HG03039 (cell line): ENCODE measurements at regions not wholly inside any gene's neighbourhood (a gene's known extent, or its start where the extent isn't known, plus 50 kb on each side); places are given as distances from the start of the nearest gene placed in this dataset.
"Not testable (repeated sequence)": the region's sequence is repeated elsewhere in the genome, so short reads cannot be mapped to it uniquely, and the experiment has no call there.

Experiments used
- ATAC-seq: cut with Tn5 transposase; IDR thresholded peaks from one replicate; pipeline ENCODE4 v1.9.1; 2021; ENCODE audit warnings: mild to moderate bottlenecking, moderate library complexity; ENCODE audit not compliant: unreplicated experiment

DNA sequence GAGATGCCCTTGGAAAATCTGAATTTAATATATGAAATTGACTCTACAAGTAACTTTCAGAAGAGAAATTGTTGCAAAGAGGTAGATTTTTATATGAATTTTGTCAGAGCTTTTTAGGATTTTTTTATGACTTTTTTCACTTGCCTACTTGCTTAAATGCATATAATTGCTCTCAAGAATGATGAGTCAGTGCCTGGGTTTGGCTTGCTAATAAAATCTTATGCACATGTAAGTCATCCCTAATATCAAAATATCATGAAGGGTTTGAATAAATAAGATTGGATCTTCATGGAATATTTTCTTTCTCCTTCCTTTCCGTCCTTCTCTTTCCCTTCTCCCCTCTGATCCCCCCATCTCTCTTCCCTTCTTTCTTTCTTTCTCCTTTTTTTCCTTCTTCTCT, 354.1 kb downstream of the TXNL1 start:
- ATAC-seq = no peak

- ATAC-seq = no peak
Measured at GRCh38 chr18:56283316-56283715, 355.1 kb downstream of the TXNL1 start.

GRCh38 chr18:56282234-56283104, 355.9 kb downstream of the TXNL1 start:
- ATAC-seq = no peak

- ATAC-seq = not testable (repeated sequence)
Measured at GRCh38 chr18:56279816-56280215, 358.6 kb downstream of the TXNL1 start.

- ATAC-seq = no peak
Measured at GRCh38 chr18:56278421-56279003, 359.9 kb downstream of the TXNL1 start.

- ATAC-seq = no peak
Measured at GRCh38 chr18:56276466-56276865, 361.9 kb downstream of the TXNL1 start.

DNA sequence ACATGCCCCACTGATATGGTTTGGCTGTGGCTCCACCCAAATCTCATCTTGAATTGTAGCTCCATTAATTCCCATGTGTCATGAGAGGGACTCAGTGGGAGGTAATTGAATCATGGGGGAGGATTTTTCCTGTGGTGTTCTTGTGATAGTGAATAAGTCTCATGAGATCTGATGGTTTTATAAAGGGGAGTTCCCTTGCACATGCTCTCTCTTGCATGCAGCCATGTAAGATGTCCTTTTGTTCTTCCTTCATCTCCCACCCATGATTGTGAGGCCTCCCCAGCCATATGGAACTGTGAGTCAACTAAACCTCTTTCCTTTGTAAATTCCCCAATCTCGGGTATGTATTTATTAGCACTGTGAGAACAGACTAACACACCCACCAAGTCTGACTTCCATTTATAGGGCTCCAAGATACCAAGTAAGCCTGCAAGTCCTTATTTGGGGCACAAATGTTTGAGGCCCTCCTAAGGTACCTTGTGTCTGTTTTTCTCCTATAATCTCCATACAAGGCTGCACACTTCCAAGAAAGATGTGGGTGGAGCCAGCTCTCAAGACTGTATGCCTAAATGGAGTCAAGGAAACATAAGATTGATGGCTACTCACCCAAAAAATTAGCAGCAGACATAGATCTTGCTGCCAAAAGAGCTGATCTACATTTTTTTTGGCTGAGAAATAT, 364.7 kb downstream of the TXNL1 start:
- no peak for ATAC-seq

GRCh38 chr18:56270671-56271250, 367.6 kb downstream of the TXNL1 start:
- ATAC-seq = no peak

DNA sequence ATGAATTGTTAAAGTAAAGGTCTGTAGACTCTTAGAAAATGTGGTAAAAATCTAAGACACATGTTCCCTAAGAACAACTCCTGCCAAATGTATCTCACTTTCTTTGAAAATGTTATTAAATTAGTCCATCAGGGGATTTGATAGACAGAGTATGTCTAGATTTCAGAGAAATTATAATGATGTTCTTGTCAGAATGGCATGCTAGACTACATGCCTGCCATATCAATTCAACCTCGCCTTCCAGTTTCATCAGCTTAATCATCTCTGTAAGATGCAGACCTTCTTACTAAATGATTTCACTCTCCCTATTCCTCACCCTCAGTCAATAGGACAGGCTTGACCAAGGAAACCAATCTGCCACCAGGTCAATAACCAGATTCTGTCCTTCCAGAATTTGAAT, 368.4 kb downstream of the TXNL1 start:
- no peak for ATAC-seq

DNA sequence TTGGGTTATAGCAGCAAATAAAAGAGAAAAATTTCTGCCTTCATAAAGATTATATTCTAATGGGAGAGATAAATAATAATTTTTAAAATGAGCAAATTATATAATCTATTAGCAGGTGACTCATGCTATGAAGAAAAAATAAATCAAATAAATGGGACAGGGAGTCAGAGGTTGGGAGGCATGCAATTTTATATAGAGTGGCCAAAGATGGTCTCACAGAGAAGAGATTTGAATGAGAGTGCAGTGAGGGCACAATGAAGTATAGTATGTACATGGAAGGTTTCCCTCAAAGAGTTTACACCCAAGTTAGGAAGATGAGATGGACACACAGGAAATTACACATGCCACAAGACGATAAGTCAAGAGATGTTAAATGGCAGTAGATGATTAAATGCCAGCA, 369.4 kb downstream of the TXNL1 start:
- ATAC-seq = no peak

DNA sequence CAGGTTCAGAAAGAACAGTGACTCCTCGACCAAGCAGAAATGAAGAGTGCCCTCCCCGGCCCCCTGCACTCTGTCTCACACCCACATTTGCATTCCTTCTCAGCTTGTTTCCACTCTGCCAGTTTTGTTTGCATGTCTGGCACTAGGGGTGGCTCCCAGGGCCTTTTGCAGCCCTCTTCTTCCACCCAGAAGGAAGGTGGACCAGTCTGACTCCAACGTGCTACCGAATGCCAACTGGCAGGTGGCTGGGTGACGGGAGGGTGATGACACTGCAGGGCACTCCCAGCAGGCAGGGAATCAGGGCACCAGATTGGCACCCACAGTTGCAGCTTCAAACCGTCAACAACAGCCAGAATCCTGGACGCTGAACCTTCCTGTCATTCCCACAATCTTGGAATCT, 371.1 kb downstream of the TXNL1 start:
- ATAC-seq = no peak

DNA sequence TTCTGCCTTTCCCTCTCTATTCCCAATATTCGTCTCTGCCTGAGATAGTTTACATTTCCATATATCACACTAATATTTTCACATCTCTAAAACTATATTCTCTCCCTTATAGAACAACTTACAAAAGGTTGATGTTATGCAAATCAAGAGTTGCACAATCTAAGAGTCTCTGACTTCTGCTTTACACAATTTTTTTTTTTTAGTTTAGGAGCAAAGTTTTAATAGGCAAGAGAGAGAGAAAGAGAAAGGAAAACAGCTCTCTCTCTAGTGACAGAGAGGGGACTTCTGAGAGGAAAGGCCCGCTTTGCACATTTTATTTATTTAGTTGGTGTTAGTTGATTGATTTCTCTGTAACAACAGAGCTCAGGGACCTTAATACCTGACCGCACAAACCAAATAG, 380.2 kb downstream of the TXNL1 start:
- no peak for ATAC-seq

DNA sequence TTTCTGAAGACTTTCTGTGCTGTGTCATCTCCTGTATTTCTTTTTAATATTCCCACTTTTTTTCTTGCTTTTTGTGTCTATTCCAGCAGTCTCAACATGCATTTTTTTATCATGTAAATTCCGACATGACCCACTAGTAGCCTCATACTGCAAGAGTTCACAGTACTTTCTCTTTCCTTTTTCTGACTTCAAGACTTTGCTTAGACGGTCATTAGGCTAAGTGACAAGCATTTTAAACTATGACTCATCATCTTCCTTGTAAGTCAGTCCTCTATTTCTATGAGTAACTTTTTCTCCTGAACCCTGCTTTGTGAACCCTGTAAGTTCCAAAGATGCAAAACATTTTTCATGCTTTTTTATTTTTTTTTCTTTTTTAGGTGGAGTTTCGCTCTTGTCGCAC, 381.2 kb downstream of the TXNL1 start:
- ATAC-seq = peak; percentile 67

DNA sequence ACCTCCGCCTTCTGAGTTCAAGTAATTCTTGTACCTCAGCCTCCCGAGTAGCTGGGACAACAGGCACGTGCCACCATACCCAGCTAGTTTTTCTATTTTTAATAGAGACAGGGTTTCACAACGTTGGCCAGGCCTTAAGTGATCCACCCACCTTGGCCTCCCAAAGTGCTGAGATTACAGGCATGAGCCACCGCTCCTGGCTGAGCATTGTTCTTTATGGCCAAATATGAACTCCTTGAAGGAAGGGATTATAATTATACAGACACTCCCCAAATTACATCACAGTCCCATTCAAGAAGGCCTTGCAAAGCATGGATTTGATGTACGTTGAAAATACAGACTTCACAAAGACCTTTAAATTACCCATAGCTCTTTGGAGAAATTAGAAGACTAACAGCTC, 381.7 kb downstream of the TXNL1 start:
- no peak for ATAC-seq

GRCh38 chr18:56255381-56255780, 383.0 kb downstream of the TXNL1 start:
- ATAC-seq = no peak

DNA sequence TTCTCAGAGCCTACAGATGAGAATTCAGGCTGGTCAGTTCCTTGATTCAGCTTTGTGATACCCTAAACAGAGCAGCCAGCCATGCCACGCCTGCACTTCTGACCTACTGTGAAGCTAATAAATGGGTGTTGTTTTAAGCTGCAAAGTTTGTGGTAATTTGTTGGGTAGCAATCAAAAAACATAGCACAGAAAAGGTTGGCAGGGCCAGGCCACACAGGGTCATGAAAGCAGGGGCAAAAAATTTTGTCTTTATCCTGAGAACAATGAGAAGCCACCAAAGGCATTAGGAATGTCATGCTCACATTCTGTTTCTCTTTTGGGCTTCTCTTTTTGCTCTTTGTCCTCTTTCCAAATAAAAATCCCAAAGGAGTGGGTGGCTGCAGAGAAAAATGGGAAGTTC, 385.9 kb downstream of the TXNL1 start:
- ATAC-seq = no peak

DNA sequence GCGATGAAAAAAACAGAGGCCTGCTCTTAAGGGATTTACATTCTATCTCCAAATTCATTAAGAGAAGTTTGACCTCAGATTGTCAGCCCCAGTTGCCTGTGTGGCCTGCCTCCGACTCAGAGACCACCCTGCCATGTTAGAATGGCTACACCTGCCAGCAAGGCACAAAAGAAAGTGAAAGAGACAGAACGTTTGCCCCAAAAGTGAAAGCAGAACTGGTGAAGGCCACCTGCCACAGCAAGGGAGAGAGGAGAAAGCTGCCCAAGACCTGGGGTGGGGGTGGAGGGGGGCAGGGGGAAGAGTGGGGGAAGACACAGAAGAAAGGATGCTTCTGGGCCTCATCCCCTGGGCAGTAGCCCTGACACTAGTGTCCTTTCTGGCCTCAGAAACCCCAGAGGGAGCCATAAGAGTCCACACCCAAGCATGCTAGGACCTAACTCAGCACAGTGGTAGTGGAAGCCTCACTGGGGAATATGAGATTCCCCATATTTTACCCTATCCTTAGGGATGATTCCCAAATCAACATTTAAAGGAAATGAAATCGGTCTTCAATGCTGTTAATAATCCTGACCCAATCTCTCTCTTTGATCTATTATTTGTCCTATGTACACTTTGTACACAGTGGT, 389.7 kb downstream of the TXNL1 start:
- peak; percentile 97 for ATAC-seq

DNA sequence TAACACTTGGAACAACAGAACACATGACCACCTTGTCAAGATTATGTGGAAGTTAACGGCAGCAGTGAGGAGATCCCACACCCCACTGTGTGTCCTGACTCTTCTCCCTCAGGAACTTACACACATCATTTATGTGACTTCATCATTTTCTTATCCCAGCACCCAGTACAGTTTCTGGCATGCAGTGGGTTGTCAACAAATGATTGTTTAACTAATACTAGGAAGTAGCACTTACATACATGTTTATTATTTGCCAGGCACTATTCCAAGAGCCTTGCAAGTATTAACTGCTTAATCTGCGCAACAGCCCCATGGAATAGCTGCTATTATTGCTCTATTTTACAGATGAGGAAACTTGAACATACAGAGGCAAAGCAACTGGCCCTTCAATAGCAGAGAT, 391.5 kb downstream of the TXNL1 start:
- no peak for ATAC-seq

- no peak for ATAC-seq
Measured at GRCh38 chr18:56245866-56246580, 392.4 kb downstream of the TXNL1 start.

GRCh38 chr18:56240405-56240804, 398.0 kb downstream of the TXNL1 start:
- ATAC-seq = no peak

DNA sequence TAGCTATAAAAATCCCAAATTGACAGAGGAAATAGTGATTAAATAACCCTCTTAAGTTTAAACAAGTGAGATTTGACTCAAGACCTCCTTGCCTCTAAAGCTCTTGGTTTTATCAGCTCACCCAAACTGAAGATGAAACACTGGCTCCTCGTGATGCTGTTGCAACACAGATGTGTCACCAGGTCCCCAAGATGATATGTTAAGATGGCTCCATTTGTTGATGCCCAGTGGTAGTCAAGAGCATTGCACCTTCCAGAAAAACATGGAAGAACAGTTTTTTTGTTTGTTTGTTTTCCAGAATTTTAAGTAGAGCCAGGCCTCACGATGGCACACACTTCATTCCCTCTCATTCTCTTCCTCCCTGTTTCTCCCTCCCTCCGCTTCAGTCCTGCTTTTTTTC, 399.8 kb downstream of the TXNL1 start:
- ATAC-seq = no peak
